SK-N-SH treated with all-trans-retinoic acid at 6 μM for 48 hours (cell line): ENCODE measurements at regions not wholly inside any gene's neighbourhood (a gene's known extent, or its start where the extent isn't known, plus 50 kb on each side); places are given as distances from the start of the nearest gene placed in this dataset.

ENCODE experiments used
- ATAC-seq: fragments of 200-7000 bp; cut with Tn5 transposase; 3 replicates; pipeline ENCODE4 v1.9.1; 2020; ENCODE audit warnings: mild to moderate bottlenecking, moderate library complexity
- ARNTL ChIP-seq: fragments of 450-650 bp; formaldehyde crosslinking; IDR thresholded peaks from 2 replicates; pipeline ENCODE4 v1.5.0; 2020; ENCODE audit warnings: low read depth, mild to moderate bottlenecking, moderate library complexity, borderline replicate concordance
- BACH2 ChIP-seq: fragments of 250-450 bp; sonication (Bioruptor Pico); IDR thresholded peaks from 2 replicates; pipeline ENCODE4 v1.9.0; 2021; ENCODE audit warnings: mild to moderate bottlenecking, borderline replicate concordance
- CSDC2 ChIP-seq: fragments of 250-450 bp; sonication (Bioruptor Pico); IDR thresholded peaks from 2 replicates; pipeline ENCODE4 v1.5.0; 2020; ENCODE audit warnings: mild to moderate bottlenecking, moderate library complexity
- ESRRG ChIP-seq: fragments of 250-450 bp; sonication (Bioruptor Pico); IDR thresholded peaks from 2 replicates; pipeline ENCODE4 v1.6.1; 2021; ENCODE audit warnings: mild to moderate bottlenecking
- GLIS3 ChIP-seq: fragments of 250-450 bp; sonication (Bioruptor Pico); IDR thresholded peaks from 2 replicates; pipeline ENCODE4 v1.5.0; 2020; ENCODE audit warnings: mild to moderate bottlenecking, moderate library complexity
- ISL1 ChIP-seq: fragments of 250-450 bp; sonication (Bioruptor Pico); IDR thresholded peaks from 2 replicates; pipeline ENCODE4 v2.1.2; 2022; ENCODE audit warnings: mild to moderate bottlenecking, moderate library complexity
- OSR1 ChIP-seq: fragments of 250-450 bp; sonication (Bioruptor Pico); IDR thresholded peaks from 2 replicates; pipeline ENCODE4 v1.8.0; 2022; ENCODE audit warnings: moderate library complexity, mild to moderate bottlenecking, inconsistent platforms
- PATZ1 ChIP-seq: fragments of 250-450 bp; sonication (Bioruptor Pico); IDR thresholded peaks from 2 replicates; pipeline ENCODE4 v1.8.0; 2020; ENCODE audit warnings: mild to moderate bottlenecking, moderate library complexity, borderline replicate concordance
- PPARA ChIP-seq: fragments of 250-450 bp; sonication (Bioruptor Pico); IDR thresholded peaks from 2 replicates; pipeline ENCODE4 v1.5.0; 2020; ENCODE audit warnings: mild to moderate bottlenecking, borderline replicate concordance
- RARB ChIP-seq: fragments of 250-450 bp; sonication (Bioruptor Pico); IDR thresholded peaks from 2 replicates; pipeline ENCODE4 v1.8.0; 2021; ENCODE audit warnings: mild to moderate bottlenecking, moderate library complexity
- SNAI2 ChIP-seq: fragments of 250-450 bp; sonication (Bioruptor Pico); IDR thresholded peaks from 2 replicates; pipeline ENCODE4 v1.5.0; 2020; ENCODE audit warnings: mild to moderate bottlenecking, moderate library complexity
- TCF4 ChIP-seq: fragments of 250-450 bp; sonication (Bioruptor Pico); IDR thresholded peaks from 2 replicates; pipeline ENCODE4 v1.8.0; 2021; ENCODE audit warnings: mild to moderate bottlenecking, moderate library complexity, borderline replicate concordance
- TOX ChIP-seq: fragments of 250-450 bp; sonication (Bioruptor Pico); IDR thresholded peaks from 2 replicates; pipeline ENCODE4 v1.8.0; 2021; ENCODE audit warnings: mild to moderate bottlenecking, moderate library complexity, borderline replicate concordance
- TSHZ2 ChIP-seq: fragments of 250-450 bp; sonication (Bioruptor Pico); IDR thresholded peaks from 2 replicates; pipeline ENCODE4 v1.5.0; 2020; ENCODE audit warnings: mild to moderate bottlenecking, moderate library complexity
- ZC3H10 ChIP-seq: fragments of 250-450 bp; sonication (Bioruptor Pico); IDR thresholded peaks from 2 replicates; pipeline ENCODE4 v1.5.1; 2021; ENCODE audit warnings: mild to moderate bottlenecking, moderate library complexity
- ZFP3 ChIP-seq: fragments of 250-450 bp; sonication (Bioruptor Pico); IDR thresholded peaks from 2 replicates; pipeline ENCODE4 v1.5.0; 2020; ENCODE audit warnings: mild to moderate bottlenecking, moderate library complexity
- ZFP30 ChIP-seq: fragments of 450-650 bp; formaldehyde crosslinking; IDR thresholded peaks from 2 replicates; pipeline ENCODE4 v1.5.0; 2022; ENCODE audit warnings: mild to moderate bottlenecking, moderate library complexity
- ZNF565 ChIP-seq: fragments of 450-650 bp; formaldehyde crosslinking; conservative IDR thresholded peaks from 2 replicates; pipeline ENCODE4 v1.5.0; 2020; ENCODE audit warnings: low read depth, mild to moderate bottlenecking, moderate library complexity
- ZNF8 ChIP-seq: fragments of 450-650 bp; formaldehyde crosslinking; IDR thresholded peaks from 2 replicates; pipeline ENCODE4 v1.5.0; 2020; ENCODE audit warnings: mild to moderate bottlenecking, moderate library complexity
- TF ChIP-seq, protein P1 (sequence below): fragments of 250-450 bp; sonication (Bioruptor Pico); IDR thresholded peaks from 2 replicates; pipeline ENCODE4 v1.8.0; 2021; ENCODE audit warnings: low read depth, mild to moderate bottlenecking, moderate library complexity, borderline replicate concordance
- TF ChIP-seq, protein P2 (sequence below): fragments of 250-450 bp; sonication (Bioruptor Pico); IDR thresholded peaks from 2 replicates; pipeline ENCODE4 v1.5.1; 2020; ENCODE audit warnings: low read depth, mild to moderate bottlenecking, moderate library complexity
- TF ChIP-seq, protein P3 (sequence below): fragments of 250-450 bp; sonication (Bioruptor Pico); IDR thresholded peaks from 2 replicates; pipeline ENCODE4 v1.5.1; 2021; ENCODE audit warnings: mild to moderate bottlenecking, moderate library complexity

DNA sequence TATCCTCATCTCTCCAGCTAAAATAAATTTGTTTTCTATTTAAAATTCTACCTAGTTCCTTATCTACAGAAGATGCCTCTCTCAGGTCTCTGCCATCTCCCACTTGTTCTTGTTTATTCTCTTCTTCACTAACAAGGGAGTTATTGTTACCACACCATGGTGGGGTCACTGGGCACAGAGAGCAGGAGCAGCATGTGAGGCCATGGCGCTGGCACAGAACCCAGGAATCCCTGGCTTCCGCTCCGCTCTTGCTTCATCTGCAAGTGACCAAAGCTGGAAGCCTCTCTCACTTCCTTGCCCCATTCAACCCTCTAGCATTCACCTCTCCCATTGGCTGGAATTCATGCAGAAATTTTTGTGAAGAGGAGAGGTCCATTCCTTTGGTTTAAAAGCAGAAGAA lies 190.7 kb upstream of the NCAM1 start:
- no peak for ATAC-seq
- no peak for TF ChIP-seq ZFP3 (CRISPR knock-in tag)
- TF ChIP-seq PATZ1 = no peak
- TF ChIP-seq RARB = no peak
- no peak for TF ChIP-seq ZC3H10 (CRISPR knock-in tag)
- TF ChIP-seq, protein P1, sequence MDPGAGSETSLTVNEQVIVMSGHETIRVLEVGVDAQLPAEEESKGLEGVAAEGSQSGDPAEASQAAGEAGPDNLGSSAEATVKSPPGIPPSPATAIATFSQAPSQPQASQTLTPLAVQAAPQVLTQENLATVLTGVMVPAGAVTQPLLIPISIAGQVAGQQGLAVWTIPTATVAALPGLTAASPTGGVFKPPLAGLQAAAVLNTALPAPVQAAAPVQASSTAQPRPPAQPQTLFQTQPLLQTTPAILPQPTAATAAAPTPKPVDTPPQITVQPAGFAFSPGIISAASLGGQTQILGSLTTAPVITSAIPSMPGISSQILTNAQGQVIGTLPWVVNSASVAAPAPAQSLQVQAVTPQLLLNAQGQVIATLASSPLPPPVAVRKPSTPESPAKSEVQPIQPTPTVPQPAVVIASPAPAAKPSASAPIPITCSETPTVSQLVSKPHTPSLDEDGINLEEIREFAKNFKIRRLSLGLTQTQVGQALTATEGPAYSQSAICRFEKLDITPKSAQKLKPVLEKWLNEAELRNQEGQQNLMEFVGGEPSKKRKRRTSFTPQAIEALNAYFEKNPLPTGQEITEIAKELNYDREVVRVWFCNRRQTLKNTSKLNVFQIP (CRISPR knock-in tag) = no peak
- TF ChIP-seq TOX (CRISPR knock-in tag) = no peak
- no peak for TF ChIP-seq ZNF565
- no peak for TF ChIP-seq TCF4 (CRISPR knock-in tag)
- no peak for TF ChIP-seq CSDC2 (CRISPR knock-in tag)
- TF ChIP-seq, protein P2, sequence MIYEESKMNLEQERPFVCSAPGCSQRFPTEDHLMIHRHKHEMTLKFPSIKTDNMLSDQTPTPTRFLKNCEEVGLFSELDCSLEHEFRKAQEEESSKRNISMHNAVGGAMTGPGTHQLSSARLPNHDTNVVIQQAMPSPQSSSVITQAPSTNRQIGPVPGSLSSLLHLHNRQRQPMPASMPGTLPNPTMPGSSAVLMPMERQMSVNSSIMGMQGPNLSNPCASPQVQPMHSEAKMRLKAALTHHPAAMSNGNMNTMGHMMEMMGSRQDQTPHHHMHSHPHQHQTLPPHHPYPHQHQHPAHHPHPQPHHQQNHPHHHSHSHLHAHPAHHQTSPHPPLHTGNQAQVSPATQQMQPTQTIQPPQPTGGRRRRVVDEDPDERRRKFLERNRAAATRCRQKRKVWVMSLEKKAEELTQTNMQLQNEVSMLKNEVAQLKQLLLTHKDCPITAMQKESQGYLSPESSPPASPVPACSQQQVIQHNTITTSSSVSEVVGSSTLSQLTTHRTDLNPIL (CRISPR knock-in tag) = no peak
- no peak for TF ChIP-seq ISL1
- no peak for TF ChIP-seq ARNTL (CRISPR knock-in tag)
- no peak for TF ChIP-seq BACH2
- TF ChIP-seq ESRRG (CRISPR knock-in tag) = no peak
- TF ChIP-seq TSHZ2 (CRISPR knock-in tag) = no peak
- TF ChIP-seq, protein P3, sequence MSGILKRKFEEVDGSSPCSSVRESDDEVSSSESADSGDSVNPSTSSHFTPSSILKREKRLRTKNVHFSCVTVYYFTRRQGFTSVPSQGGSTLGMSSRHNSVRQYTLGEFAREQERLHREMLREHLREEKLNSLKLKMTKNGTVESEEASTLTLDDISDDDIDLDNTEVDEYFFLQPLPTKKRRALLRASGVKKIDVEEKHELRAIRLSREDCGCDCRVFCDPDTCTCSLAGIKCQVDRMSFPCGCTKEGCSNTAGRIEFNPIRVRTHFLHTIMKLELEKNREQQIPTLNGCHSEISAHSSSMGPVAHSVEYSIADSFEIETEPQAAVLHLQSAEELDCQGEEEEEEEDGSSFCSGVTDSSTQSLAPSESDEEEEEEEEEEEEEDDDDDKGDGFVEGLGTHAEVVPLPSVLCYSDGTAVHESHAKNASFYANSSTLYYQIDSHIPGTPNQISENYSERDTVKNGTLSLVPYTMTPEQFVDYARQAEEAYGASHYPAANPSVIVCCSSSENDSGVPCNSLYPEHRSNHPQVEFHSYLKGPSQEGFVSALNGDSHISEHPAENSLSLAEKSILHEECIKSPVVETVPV (CRISPR knock-in tag) = no peak
- no peak for TF ChIP-seq ZNF8 (CRISPR knock-in tag)
- no peak for TF ChIP-seq SNAI2

- TF ChIP-seq, protein P2 (CRISPR knock-in tag) = no peak
- TF ChIP-seq SNAI2 (no peak), ARNTL (CRISPR knock-in tag) (no peak), ZNF565 (no peak), ESRRG (CRISPR knock-in tag) (no peak), GLIS3 (no peak), TCF4 (CRISPR knock-in tag) (no peak), ZFP3 (CRISPR knock-in tag) (no peak), ZFP30 (CRISPR knock-in tag) (no peak), RARB (no peak), PPARA (no peak), TOX (CRISPR knock-in tag) (no peak), OSR1 (CRISPR knock-in tag) (no peak), PATZ1 (no peak)
- TF ChIP-seq, protein P1 (CRISPR knock-in tag) = no peak
- TF ChIP-seq, protein P3 (CRISPR knock-in tag) = no peak
- ATAC-seq = no peak
Observed at GRCh38 chr11:112771851-112772250, 189.4 kb upstream of the NCAM1 start.
